Activated CD8-positive, alpha-beta T cell treated with anti-CD3 and anti-CD28 coated beads, Interleukin-2, amount 10 ng/mL, durations not matched to agents 7 days and 5 days (primary cell): ENCODE measurements at regions not wholly inside any gene's neighbourhood (a gene's known extent, or its start where the extent isn't known, plus 50 kb on each side); places are given as distances from the start of the nearest gene placed in this dataset.
"Not testable (repeated sequence)": the region's sequence is repeated elsewhere in the genome, so short reads cannot be mapped to it uniquely, and the experiment has no call there.

Experiments
- ATAC-seq: fragments of 150-1000 bp; cut with Tn5 transposase; one replicate; pipeline ENCODE4 v1.10.0; 2021; ENCODE audit warnings: moderate library complexity
- CTCF ChIA-PET: fragments of 350-600 bp; sonication (Branson Sonifier 250); formaldehyde crosslinking; loops from one replicate; lab custom pipeline; 2021; ENCODE audit warnings: antibody characterized with exemption; lab: Charles Lee
- POLR2A ChIA-PET: fragments of 350-600 bp; sonication (Branson Sonifier 250); formaldehyde crosslinking; loops from one replicate; lab custom pipeline; 2021; ENCODE audit warnings: antibody characterized with exemption; lab: Charles Lee
- DNase-seq: peaks from one replicate; pipeline ENCODE4 v3.0.0-alpha.2; 2020
- H3K27ac Mint-ChIP-seq: one replicate; pipeline ENCODE4 v1.8.0; 2021; ENCODE audit warnings: mild to moderate bottlenecking, mixed read lengths
- H3K27me3 Mint-ChIP-seq: one replicate; pipeline ENCODE4 v1.8.0; 2021; ENCODE audit warnings: low read depth, mixed read lengths
- H3K36me3 Mint-ChIP-seq: one replicate; pipeline ENCODE4 v1.8.0; 2021; ENCODE audit warnings: low read depth, mixed read lengths
- H3K4me1 Mint-ChIP-seq: one replicate; pipeline ENCODE4 v1.8.0; 2021; ENCODE audit warnings: low read depth, mixed read lengths
- H3K4me3 Mint-ChIP-seq: one replicate; pipeline ENCODE4 v1.8.0; 2021; ENCODE audit warnings: mild to moderate bottlenecking, mixed read lengths
- H3K9me3 Mint-ChIP-seq: one replicate; pipeline ENCODE4 v1.8.0; 2022; ENCODE audit warnings: mixed read lengths; ENCODE audit not compliant: insufficient read depth

- no peak overlapping the region for H3K4me3 Mint-ChIP-seq
- DNase-seq: no peak
- CTCF ChIA-PET: no interaction called here
Observed at GRCh38 chr1:184160236-184160635, 108.7 kb downstream of the TSEN15 start.

GRCh38 chr1:184161071-184161698 lies 109.7 kb downstream of the TSEN15 start:
- DNase-seq (no peak), ATAC-seq (no peak)
- no peaks in the 10 kb centered on the region for H3K4me1 Mint-ChIP-seq
- peaks cover 2% of the 10 kb centered on the region for H3K27me3 Mint-ChIP-seq
- H3K4me3 Mint-ChIP-seq: no peak overlapping the region
- CTCF ChIA-PET: no interaction called here
- H3K27ac Mint-ChIP-seq: no peak overlapping the region
- POLR2A ChIA-PET: no interaction called here
- no peaks in the 10 kb centered on the region for H3K9me3 Mint-ChIP-seq
- no peaks in the 10 kb centered on the region for H3K36me3 Mint-ChIP-seq

More at GRCh38 chr1:184160236-184160635, 108.7 kb downstream of the TSEN15 start:
- no peaks in the 10 kb centered on the region for H3K36me3 Mint-ChIP-seq
- no peak overlapping the region for H3K27ac Mint-ChIP-seq
- ATAC-seq: no peak
- no peaks in the 10 kb centered on the region for H3K4me1 Mint-ChIP-seq
- H3K27me3 Mint-ChIP-seq: peaks cover 2% of the 10 kb centered on the region
- POLR2A ChIA-PET: no interaction called here
- no peaks in the 10 kb centered on the region for H3K9me3 Mint-ChIP-seq

GRCh38 chr1:184162281-184162680 lies 110.8 kb downstream of the TSEN15 start:
- no peak for DNase-seq

GRCh38 chr1:184163674-184164465 lies 112.3 kb downstream of the TSEN15 start:
- no peaks in the 10 kb centered on the region for H3K4me1 Mint-ChIP-seq
- H3K36me3 Mint-ChIP-seq: no peaks in the 10 kb centered on the region
- no peak overlapping the region for H3K27ac Mint-ChIP-seq
- POLR2A ChIA-PET: no interaction called here
- no peak for DNase-seq
- CTCF ChIA-PET: interaction anchor here (0.6 kb wide), 1 partner anchor 35 kb away, joined by 3 read pairs; no protein-coding TSS in a partner anchor
- no peak overlapping the region for H3K4me3 Mint-ChIP-seq
- no peaks in the 10 kb centered on the region for H3K9me3 Mint-ChIP-seq
- H3K27me3 Mint-ChIP-seq: no peaks in the 10 kb centered on the region
- no peak for ATAC-seq

More at GRCh38 chr1:184162281-184162680, 110.8 kb downstream of the TSEN15 start:
- Mint-ChIP-seq H3K36me3 (no peaks in the 10 kb centered on the region), H3K4me1 (no peaks in the 10 kb centered on the region), H3K4me3 (no peak overlapping the region), H3K9me3 (no peaks in the 10 kb centered on the region), H3K27me3 (peaks cover 2% of the 10 kb centered on the region), H3K27ac (no peak overlapping the region)
- ChIA-PET POLR2A (no interaction called here), CTCF (no interaction called here)
- ATAC-seq: no peak

- no peak for ATAC-seq
Observed at GRCh38 chr1:184164536-184164935, 113.0 kb downstream of the TSEN15 start.

GRCh38 chr1:184166485-184166884 lies 115.0 kb downstream of the TSEN15 start:
- ChIA-PET POLR2A (no interaction called here), CTCF (no interaction called here)

More at GRCh38 chr1:184164536-184164935, 113.0 kb downstream of the TSEN15 start:
- H3K27ac Mint-ChIP-seq: no peak overlapping the region
- H3K4me3 Mint-ChIP-seq: no peak overlapping the region
- no peaks in the 10 kb centered on the region for H3K27me3 Mint-ChIP-seq
- no peak for DNase-seq
- H3K9me3 Mint-ChIP-seq: no peaks in the 10 kb centered on the region
- no peaks in the 10 kb centered on the region for H3K36me3 Mint-ChIP-seq
- ChIA-PET CTCF (no interaction called here), POLR2A (no interaction called here)
- no peaks in the 10 kb centered on the region for H3K4me1 Mint-ChIP-seq

GRCh38 chr1:184167352-184167751 lies 115.8 kb downstream of the TSEN15 start:
- CTCF ChIA-PET: no interaction called here
- no peak for ATAC-seq
- H3K4me3 Mint-ChIP-seq: no peak overlapping the region

More at GRCh38 chr1:184166485-184166884, 115.0 kb downstream of the TSEN15 start:
- DNase-seq (no peak), ATAC-seq (no peak)
- Mint-ChIP-seq H3K4me3 (no peak overlapping the region), H3K27me3 (no peaks in the 10 kb centered on the region), H3K9me3 (no peaks in the 10 kb centered on the region), H3K36me3 (no peaks in the 10 kb centered on the region), H3K4me1 (no peaks in the 10 kb centered on the region), H3K27ac (no peak overlapping the region)

GRCh38 chr1:184170719-184171118 lies 119.2 kb downstream of the TSEN15 start:
- no peaks in the 10 kb centered on the region for H3K27me3 Mint-ChIP-seq
- no peaks in the 10 kb centered on the region for H3K36me3 Mint-ChIP-seq
- no peaks in the 10 kb centered on the region for H3K4me1 Mint-ChIP-seq
- CTCF ChIA-PET: no interaction called here
- no peaks in the 10 kb centered on the region for H3K9me3 Mint-ChIP-seq
- no peak overlapping the region for H3K27ac Mint-ChIP-seq
- ATAC-seq: no peak
- H3K4me3 Mint-ChIP-seq: no peak overlapping the region
- POLR2A ChIA-PET: no interaction called here
- no peak for DNase-seq

More at GRCh38 chr1:184167352-184167751, 115.8 kb downstream of the TSEN15 start:
- DNase-seq: no peak
- Mint-ChIP-seq H3K9me3 (no peaks in the 10 kb centered on the region), H3K27ac (no peak overlapping the region), H3K36me3 (no peaks in the 10 kb centered on the region), H3K27me3 (no peaks in the 10 kb centered on the region), H3K4me1 (no peaks in the 10 kb centered on the region)
- POLR2A ChIA-PET: no interaction called here

- Mint-ChIP-seq H3K27ac (no peak overlapping the region), H3K4me1 (no peaks in the 10 kb centered on the region), H3K4me3 (no peak overlapping the region), H3K27me3 (no peaks in the 10 kb centered on the region), H3K9me3 (no peaks in the 10 kb centered on the region), H3K36me3 (no peaks in the 10 kb centered on the region)
- ChIA-PET CTCF (no interaction called here), POLR2A (no interaction called here)
- no peak for DNase-seq
- no peak for ATAC-seq
Observed at GRCh38 chr1:184176058-184176457, 124.5 kb downstream of the TSEN15 start.

- Mint-ChIP-seq H3K36me3 (no peaks in the 10 kb centered on the region), H3K27me3 (no peaks in the 10 kb centered on the region), H3K9me3 (no peaks in the 10 kb centered on the region), H3K4me3 (no peak overlapping the region), H3K27ac (no peak overlapping the region), H3K4me1 (no peaks in the 10 kb centered on the region)
- POLR2A ChIA-PET: no interaction called here
- ATAC-seq (no peak), DNase-seq (no peak)
- CTCF ChIA-PET: no interaction called here
Observed at GRCh38 chr1:184181044-184181443, 129.5 kb downstream of the TSEN15 start.

- Mint-ChIP-seq H3K4me3 (no peak overlapping the region), H3K36me3 (no peaks in the 10 kb centered on the region), H3K9me3 (no peaks in the 10 kb centered on the region), H3K27ac (no peak overlapping the region), H3K27me3 (no peaks in the 10 kb centered on the region), H3K4me1 (no peaks in the 10 kb centered on the region)
- DNase-seq (no peak), ATAC-seq (no peak)
- ChIA-PET CTCF (no interaction called here), POLR2A (no interaction called here)
Observed at GRCh38 chr1:184183919-184184318, 132.4 kb downstream of the TSEN15 start.

GRCh38 chr1:184184614-184185013 lies 133.1 kb downstream of the TSEN15 start:
- H3K27me3 Mint-ChIP-seq, DNase-seq, H3K4me3 Mint-ChIP-seq, H3K27ac Mint-ChIP-seq, H3K36me3 Mint-ChIP-seq, ATAC-seq, CTCF ChIA-PET, POLR2A ChIA-PET, H3K4me1 Mint-ChIP-seq, H3K9me3 Mint-ChIP-seq: not testable (repeated sequence)
